AG20443 (cell line): ENCODE measurements at regions not wholly inside any gene's neighbourhood (a gene's known extent, or its start where the extent isn't known, plus 50 kb on each side); places are given as distances from the start of the nearest gene placed in this dataset.

Experiments used
- DNase-seq: peaks from one replicate; pipeline ENCODE4 v3.0.0; 2012; ENCODE audit warnings: low spot score, mixed read lengths

DNA sequence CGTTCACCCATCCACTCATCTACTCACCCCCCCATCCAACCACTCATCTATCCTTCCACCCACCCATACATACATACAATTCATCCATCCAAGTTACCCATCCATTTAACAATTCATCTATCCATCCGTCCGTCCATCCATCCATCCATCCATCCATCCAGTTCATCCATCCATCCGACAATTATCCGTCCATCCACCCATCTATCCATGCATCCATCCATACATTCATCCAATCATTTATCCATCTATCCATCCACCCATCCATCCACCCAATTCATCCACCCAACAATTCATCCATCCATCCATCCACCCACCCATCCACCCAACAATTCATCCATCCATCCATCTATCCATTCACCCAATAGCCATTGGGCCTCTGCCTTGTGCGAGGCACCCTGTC is 173.2 kb upstream of the MVB12B start:
- no peak for DNase-seq

DNA sequence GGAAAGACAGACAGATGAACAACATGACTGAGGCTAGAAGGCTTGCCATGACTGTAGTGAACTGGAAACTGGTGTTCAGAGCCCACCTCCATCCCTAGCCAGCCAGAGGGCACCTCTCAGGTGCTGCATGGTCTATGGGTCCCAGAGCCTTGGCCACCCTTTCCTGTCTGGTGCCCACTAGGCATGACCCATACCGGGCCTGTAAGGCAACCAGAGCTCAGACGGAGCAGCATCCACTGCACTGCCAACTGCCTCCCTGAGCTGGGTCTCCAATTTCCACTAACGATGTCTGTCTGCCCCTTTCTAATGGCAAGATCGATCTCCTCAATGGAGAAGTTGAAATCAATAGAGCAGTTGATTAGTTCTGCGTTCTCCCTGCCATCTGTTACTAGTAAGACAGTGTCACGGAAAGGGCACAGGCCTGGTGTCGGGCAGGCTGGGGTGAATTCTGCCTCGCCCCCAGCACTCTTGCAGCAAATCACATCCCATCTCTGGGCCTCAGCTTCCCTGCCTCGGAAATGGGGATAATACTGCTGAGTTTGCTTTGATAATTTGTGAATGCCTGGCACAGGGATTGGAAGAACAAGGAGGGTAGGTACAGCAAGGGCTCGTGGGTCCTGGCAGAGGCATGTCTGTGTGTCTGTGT is 172.3 kb upstream of the MVB12B start:
- DNase-seq: peak; percentile 1

- DNase-seq: peak; percentile 3
Measured at GRCh38 chr9:126154869-126155268, 171.8 kb upstream of the MVB12B start.

DNA sequence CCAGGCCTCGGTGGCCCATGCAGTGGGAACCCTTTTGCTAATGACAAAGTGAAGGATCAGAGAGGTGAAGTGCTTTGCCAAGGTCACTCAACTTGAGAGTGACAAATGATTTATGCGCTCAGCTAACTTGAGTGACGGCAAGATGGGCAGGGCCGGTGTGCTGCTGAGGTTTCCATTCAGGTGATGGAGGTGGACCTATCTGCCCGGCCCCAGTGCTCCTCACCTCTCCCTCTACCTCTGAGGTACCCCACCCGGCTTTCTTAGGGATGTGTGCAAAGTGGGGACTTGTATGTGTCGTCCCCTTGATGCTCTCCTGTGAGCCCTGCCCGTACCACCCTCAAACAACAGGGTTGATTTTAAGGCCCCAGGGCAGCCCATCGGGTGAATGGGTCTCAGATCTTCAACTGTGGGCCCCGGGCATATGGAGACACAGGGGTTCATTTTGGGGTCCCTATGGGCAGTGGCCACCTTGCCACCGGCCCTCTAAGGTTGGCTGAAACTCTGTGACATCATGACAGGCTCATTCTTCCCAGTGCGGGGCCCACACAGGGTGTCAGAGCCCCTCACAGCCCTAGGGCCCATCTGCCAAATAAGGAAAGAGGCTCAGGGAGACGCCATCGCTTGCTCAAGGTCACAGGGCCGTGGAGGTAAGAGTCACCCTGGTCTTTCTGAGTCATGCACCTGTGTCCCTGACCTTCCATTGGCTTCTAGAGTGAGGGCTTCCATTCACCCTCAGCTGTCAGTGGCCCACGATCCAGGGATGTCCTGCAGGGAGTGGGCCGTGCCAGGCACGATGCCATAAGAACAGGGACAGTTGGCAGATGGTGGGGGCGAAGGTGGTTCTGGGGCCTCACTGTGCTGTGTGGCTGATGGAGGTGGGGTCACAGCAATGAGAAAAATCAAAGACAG is 170.6 kb upstream of the MVB12B start:
- peak; percentile 1 for DNase-seq

DNA sequence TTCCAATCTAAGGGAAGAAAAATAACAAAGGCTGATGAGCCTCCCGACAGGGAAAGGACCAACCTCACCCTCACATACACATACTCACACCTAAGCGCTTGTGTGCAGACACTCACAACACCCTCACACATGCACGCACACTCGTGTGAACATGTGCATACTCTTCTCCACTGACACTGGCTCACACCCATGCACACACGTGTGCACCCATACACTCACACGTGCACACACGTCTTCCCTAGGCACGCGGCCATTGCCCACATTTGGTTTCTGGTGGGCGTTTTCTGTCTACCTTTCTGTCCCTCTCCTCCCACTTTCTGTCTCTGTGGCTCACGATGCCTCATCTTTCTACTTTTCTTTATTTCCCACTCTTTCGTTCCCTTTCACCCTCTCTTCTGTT is 169.7 kb upstream of the MVB12B start:
- DNase-seq: peak; percentile 2

- peak; percentile 1 for DNase-seq
Measured at GRCh38 chr9:126157423-126157822, 169.2 kb upstream of the MVB12B start.

- DNase-seq: peak; percentile 3
Measured at GRCh38 chr9:126157826-126158587, 168.6 kb upstream of the MVB12B start.

DNA sequence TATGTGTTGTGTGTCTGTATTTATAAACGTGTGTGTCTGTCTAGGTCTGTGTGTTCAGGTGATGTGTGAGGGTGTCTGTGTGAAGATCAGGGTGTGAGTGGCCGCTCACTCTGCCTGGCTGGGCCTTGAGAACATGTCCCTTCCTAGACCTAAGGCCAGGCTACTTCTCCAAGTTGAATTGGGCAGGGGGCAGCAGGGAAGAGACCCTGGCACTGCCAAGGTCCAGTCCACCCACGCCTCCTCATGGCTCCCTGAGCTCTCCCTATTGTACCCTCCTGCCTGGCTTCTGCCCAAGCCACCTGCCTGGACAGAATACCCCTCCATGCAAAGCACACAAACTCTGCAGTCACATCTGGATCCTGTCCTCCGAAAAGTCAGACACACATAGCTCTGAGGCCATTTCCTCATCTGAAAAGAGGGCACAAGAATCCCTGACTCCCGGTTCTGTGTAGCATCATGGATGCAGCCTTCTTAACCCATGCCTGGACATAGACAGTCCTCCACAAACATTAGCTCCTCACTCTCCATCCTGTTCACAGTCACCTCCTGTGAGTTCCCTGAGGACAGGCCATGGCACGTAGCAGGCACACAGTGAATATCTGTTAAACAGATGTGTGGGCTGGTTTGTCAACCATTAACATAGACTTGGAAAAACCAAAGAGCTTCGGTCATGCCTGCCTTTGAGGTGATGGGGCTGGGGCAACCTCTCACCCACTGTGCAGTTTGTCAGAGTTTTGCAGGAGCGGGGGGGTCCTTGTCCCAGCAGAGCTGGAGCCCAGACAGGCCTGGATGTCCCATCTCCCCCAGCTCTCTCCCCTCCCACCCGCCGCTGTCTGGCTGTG is 167.8 kb upstream of the MVB12B start:
- DNase-seq: peak; percentile 4

- peak; percentile 1 for DNase-seq
Measured at GRCh38 chr9:126159430-126160060, 167.1 kb upstream of the MVB12B start.

DNA sequence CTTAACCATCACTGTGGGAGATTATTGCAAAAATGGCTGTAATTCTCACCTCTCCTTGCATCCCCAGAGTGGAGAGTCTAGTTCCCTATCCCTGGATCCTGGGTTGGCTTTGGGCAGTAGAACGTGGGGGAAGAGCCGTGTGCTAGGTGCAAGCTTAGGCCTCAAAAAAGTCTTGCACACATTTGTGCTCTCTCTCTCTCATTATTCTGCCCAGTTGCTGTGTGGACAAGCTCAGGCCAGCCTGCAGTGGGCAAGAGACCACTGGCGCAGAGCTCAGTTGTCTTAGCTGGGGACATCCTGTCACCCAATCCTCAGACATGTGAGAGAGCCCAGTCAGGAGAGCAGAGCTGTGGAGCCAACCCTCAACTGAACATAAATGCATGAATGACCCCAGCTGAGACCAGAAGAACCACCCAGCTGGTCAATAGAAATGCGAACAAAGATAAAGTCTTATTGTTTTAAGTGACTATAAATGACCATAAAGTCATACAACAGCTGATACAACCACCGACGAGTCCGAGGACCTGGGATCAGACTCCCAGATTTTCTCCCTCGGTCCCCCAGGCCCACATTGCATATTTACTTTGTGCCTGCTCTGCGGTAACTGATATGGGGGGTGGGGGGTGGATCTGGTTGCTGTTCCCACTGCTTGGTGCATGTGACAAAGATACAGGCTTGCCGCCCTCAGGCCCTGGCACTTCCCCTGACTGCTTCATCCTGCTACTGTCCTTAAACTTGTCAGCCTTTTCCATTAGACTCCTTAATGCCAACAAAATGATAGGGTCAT is 166.4 kb upstream of the MVB12B start:
- peak; percentile 2 for DNase-seq

GRCh38 chr9:126160854-126161329 is 165.7 kb upstream of the MVB12B start:
- DNase-seq: no peak

DNA sequence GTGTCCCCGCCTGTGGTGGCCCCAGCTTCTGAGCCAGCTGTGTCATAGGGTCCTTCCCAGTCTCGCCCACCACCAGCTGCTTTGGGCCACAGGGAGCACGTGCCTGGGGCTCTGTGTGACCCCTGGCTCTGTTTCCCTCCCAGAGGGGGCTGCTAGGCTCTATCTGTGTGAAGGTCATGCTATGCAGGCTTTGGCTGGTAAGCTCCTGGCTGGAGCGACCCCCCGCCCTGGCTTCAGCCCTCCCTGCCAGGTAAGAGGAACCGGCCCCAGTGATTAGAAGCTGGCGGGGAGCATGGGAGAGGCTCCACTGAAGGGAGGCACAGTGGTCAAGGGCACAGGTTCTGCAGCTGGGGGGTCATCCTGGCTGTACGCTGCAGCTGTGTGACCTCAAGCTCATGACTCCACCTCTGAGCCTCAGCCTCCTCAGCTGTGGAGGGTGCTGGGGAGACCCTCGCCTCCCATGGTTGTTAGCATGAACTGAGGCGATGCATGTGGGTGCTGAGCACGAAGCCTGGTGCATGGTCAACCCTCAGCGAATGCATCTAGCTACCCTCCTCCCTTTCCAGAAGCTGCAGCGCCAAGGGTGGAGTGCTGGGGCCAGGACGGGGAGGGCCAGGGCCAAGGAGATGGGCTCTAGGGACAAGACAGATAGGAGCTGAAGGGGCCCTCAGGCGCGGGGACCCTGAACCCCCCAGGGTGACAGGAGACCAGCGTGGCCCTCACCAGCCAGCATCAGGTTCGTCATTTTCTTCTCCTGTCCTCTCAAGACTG is 163.8 kb upstream of the MVB12B start:
- peak; percentile 6 for DNase-seq

DNA sequence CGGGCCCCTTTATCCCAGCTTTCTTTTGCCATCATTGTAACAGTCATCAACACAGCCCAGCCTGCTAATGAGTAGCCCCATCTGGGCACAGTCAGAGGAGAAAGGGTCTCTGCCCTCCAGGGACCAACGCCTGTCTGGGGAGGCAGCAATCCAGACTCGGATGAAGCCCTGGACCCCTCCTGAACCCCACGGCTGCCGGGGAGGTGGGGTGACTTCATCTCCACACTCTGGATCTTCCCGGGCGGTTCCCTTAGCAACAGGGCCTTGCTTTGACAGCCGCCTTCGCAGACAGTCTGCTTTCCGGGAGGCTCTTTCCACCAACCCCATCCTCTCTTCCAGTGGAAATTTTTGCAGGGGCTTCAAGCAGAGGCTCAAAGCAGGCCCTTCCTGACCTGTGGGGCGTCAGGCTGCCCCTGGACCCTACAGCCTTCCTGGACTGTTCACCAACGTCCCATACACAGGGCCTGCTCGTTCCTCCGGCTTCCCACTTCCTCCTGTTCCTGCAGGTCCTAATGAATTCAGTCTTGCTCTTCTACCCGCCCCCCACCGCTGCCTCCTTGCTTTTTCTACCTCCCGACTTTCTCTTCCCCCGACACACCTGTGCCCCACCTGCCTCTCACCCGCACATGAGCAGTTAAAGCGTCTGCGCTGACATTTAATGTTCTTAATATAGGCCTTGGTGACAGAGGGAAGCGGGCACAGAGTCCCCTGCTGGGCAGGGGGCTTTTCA is 161.7 kb upstream of the MVB12B start:
- DNase-seq: peak; percentile 3

- peak; percentile 2 for DNase-seq
Measured at GRCh38 chr9:126165755-126166154, 160.9 kb upstream of the MVB12B start.

GRCh38 chr9:126166291-126166690 is 160.3 kb upstream of the MVB12B start:
- no peak for DNase-seq

DNA sequence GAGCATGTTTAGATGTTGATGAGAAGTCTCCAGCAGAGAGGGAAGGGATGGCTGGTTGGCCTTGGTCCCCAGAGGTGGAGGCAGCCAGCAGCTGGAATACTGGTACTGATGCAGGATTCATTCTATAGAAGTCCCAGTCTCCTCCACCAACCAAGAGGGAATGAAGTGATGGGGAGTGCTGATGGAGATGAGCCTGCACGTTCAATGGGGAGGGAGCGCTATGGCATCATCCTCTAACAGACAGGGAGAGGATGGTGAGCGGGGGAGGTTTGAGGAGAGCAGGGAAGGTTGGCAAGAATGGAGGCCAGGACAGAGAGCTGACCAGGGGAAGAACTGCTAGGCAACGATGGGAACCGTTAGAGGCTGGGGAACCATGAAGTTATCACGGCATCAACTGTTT is 159.8 kb upstream of the MVB12B start:
- peak; percentile 3 for DNase-seq

DNA sequence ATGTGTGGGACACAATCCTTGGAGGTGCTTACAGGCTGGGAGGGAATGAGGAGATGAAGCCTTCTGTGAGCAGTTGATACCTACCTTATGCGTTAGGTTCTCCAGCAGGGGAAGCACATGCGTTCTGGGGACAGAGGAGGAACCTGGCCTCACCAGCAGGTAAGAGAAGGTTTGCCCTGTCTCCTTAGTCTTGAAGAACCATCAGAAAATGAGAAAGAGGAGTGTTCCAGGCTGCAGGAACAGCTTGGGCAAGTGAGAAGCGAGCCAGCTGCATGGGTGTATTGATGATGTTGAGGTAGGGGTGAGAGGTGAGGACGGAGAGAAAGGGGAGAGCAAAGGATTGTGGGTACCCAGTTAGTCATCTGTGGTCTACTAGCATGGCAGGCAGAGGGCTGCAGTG is 156.9 kb upstream of the MVB12B start:
- DNase-seq: peak; percentile 0

- DNase-seq: no peak
Measured at GRCh38 chr9:126170286-126170823, 156.3 kb upstream of the MVB12B start.

DNA sequence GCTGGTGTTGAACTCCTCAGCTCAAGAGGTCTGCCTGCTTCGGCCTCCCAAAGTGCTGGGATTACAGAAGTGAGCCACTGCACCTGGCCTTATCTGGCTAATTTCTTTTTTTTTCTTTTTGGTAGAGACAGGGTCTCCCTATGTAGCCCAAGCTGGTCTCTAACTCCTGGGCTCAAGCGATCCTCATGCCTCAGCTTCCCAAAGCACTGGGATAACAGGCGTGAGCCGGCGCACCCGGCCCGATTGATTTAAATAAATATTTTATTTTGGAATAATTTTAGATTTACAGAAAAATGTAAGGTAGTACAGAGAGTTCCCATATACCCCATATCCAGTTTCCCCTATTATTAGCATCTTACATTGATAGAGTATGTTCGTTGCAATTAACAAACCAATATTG is 155.0 kb upstream of the MVB12B start:
- DNase-seq: no peak
